Neural cell (in vitro differentiated cells): ENCODE measurements at regions not wholly inside any gene's neighbourhood (a gene's known extent, or its start where the extent isn't known, plus 50 kb on each side); places are given as distances from the start of the nearest gene placed in this dataset.

ENCODE experiments used
- H2AFZ ChIP-seq: fragments of 200-600, 300-800 bp; sonication (generic), shearing (Covaris generic); 2 replicates; pipeline ENCODE4 v1.6.0; 2014; ENCODE audit warnings: low read depth, mild to moderate bottlenecking, antibody characterized with exemption, low read length, moderate library complexity
- H3F3A ChIP-seq: fragments of 200-600 bp; shearing (Covaris generic); 2 replicates; pipeline ENCODE4 v1.6.1; 2016; ENCODE audit warnings: mild to moderate bottlenecking, moderate library complexity, mixed read lengths, antibody characterized with exemption, low read length; ENCODE audit not compliant: insufficient read depth, poor library complexity, severe bottlenecking
- H3K27ac ChIP-seq: fragments of 200-600, 300-800 bp; sonication (generic), shearing (Covaris generic); 2 replicates; pipeline ENCODE4 v1.5.1; 2014; ENCODE audit warnings: mild to moderate bottlenecking, low read length, moderate library complexity
- H3K27me3 ChIP-seq: fragments of 300-800, 200-600 bp; sonication (generic), shearing (Covaris generic); 2 replicates; pipeline ENCODE4 v1.6.0; 2014; ENCODE audit warnings: mild to moderate bottlenecking, low read depth, low read length, moderate library complexity; ENCODE audit not compliant: insufficient read depth
- H3K36me3 ChIP-seq: fragments of 300-800, 200-600 bp; sonication (generic), shearing (Covaris generic); 2 replicates; pipeline ENCODE4 v1.5.1; 2014; ENCODE audit warnings: mild to moderate bottlenecking, antibody characterized with exemption, low read length, moderate library complexity; ENCODE audit not compliant: insufficient read depth
- H3K4me2 ChIP-seq: fragments of 300-800, 200-600 bp; sonication (generic), shearing (Covaris generic); 2 replicates; pipeline ENCODE4 v1.6.0; 2014; ENCODE audit warnings: mild to moderate bottlenecking, low read length
- H3K4me3 ChIP-seq: fragments of 300-800, 200-600 bp; sonication (generic), shearing (Covaris generic); 2 replicates; pipeline ENCODE4 v1.5.1; 2014; ENCODE audit warnings: mild to moderate bottlenecking, low read length, moderate library complexity
- H3K79me2 ChIP-seq: fragments of 200-600 bp; shearing (Covaris generic); replicated peaks from 2 replicates; pipeline ENCODE4 v1.6.0; 2014; ENCODE audit warnings: mild to moderate bottlenecking, low read length, moderate library complexity; ENCODE audit not compliant: insufficient read depth
- H3K9ac ChIP-seq: fragments of 300-800, 200-600 bp; sonication (generic), shearing (Covaris generic); 2 replicates; pipeline ENCODE4 v1.6.1; 2016; ENCODE audit warnings: mild to moderate bottlenecking, low read length, mixed read lengths
- H3K9me2 ChIP-seq: fragments of 200-600 bp; shearing (Covaris generic); 2 replicates; pipeline ENCODE4 v1.6.1; 2016; ENCODE audit warnings: mild to moderate bottlenecking, low read length, mixed read lengths; ENCODE audit not compliant: insufficient read depth
- H3K9me3 ChIP-seq: fragments of 200-600, 300-800 bp; sonication (generic), shearing (Covaris generic); 2 replicates; pipeline ENCODE4 v1.6.1; 2016; ENCODE audit warnings: mild to moderate bottlenecking, mixed run types, low read length, moderate library complexity, mixed read lengths
- H4K20me1 ChIP-seq: fragments of 200-600 bp; shearing (Covaris generic); 2 replicates; pipeline ENCODE4 v1.6.1; 2016; ENCODE audit warnings: mild to moderate bottlenecking, mixed run types; ENCODE audit not compliant: insufficient read depth
- EP300 ChIP-seq: fragments of 450-650 bp; conservative IDR thresholded peaks from 2 replicates; pipeline ENCODE4 v1.6.1; 2014; ENCODE audit warnings: antibody characterized with exemption, mild to moderate bottlenecking, moderate library complexity; ENCODE audit not compliant: poor library complexity, severe bottlenecking
- EZH2 ChIP-seq: fragments of 200-600, 300-800 bp; shearing (Covaris generic), sonication (generic); IDR thresholded peaks from 2 replicates; pipeline ENCODE4 v1.6.1; 2014; ENCODE audit warnings: antibody characterized with exemption, low read length, borderline replicate concordance, mild to moderate bottlenecking; ENCODE audit not compliant: insufficient read depth, poor library complexity, severe bottlenecking
- MXI1 ChIP-seq: fragments of 450-650 bp; conservative IDR thresholded peaks from 2 replicates; pipeline ENCODE4 v1.6.1; 2014; ENCODE audit warnings: antibody characterized with exemption, mild to moderate bottlenecking; ENCODE audit not compliant: poor library complexity, severe bottlenecking
- POLR2AphosphoS5 ChIP-seq: IDR thresholded peaks from 2 replicates; pipeline ENCODE4 v1.6.1; 2012
- RAD21 ChIP-seq: fragments of 450-650 bp; conservative IDR thresholded peaks from 2 replicates; pipeline ENCODE4 v1.6.1; 2014; ENCODE audit warnings: antibody characterized with exemption, mild to moderate bottlenecking, moderate library complexity
- SMC3 ChIP-seq: fragments of 450-650 bp; conservative IDR thresholded peaks from 2 replicates; pipeline ENCODE4 v1.6.1; 2014; ENCODE audit warnings: antibody characterized with exemption, mild to moderate bottlenecking, moderate library complexity; ENCODE audit not compliant: poor library complexity
- TAF1 ChIP-seq: IDR thresholded peaks from 2 replicates; pipeline ENCODE4 v1.6.1; 2012; ENCODE audit warnings: low read depth
- TF ChIP-seq, protein P1 (sequence below): fragments of 450-650 bp; IDR thresholded peaks from 2 replicates; pipeline ENCODE4 v1.5.1; 2014; ENCODE audit warnings: antibody characterized with exemption, mild to moderate bottlenecking, moderate library complexity; ENCODE audit not compliant: poor library complexity, severe bottlenecking
- TF ChIP-seq, protein P2 (sequence below): IDR thresholded peaks from 2 replicates; pipeline ENCODE4 v1.6.1; 2012; ENCODE audit warnings: borderline replicate concordance

DNA sequence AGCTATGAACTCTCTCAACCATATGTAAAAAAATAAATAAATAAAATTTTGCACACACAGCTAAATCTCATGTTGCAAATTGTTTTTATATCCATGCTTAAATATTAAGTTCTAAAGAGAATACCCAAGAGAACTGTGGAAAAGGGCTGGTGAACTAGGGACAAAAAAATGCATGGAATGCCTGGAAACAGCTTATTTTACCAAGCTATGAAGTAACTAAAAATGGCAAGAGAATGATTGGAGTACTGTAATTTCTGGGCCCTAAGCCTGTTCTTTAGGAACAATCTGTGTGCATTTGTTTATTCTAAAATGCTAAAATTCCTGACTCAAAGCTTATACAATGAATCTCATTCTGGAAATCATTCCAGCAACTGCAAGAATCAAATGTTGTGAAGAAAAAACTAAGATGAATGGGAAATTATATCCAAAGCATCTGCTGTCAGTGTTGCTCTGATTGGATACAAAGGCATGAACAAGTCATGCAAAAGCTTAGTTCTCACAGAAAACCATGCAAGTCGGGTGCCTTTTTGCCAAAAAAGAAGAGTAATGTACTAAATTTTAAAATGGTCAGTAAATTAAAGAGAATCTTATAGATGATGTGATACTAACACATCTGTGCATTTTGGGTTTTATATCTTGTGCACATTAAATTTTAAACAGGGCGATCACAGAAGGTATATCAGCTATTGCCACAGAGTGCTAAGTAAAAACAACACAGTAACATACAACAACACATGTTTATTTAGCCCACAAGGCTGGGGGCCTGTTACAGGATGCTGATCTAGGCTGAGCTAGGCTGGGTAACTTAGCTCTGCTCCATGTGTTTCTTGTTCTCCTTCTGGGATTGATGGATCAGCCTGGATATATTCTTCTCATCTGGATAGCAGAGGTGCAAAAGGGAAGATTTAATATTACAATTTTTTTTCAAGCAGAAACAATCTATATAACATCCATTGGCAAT is 453.5 kb upstream of the SEMA3A start:
- no peaks in the 10 kb centered on the region for H3K36me3 ChIP-seq
- no peaks in the 10 kb centered on the region for H3K79me2 ChIP-seq
- no peak overlapping the region for H3K9ac ChIP-seq
- H3K4me3 ChIP-seq: no peak overlapping the region
- H3K27me3 ChIP-seq: no peaks in the 10 kb centered on the region
- no peak overlapping the region for H2AFZ ChIP-seq
- no peak overlapping the region for H3K27ac ChIP-seq
- no peaks in the 10 kb centered on the region for H3K9me2 ChIP-seq
- TF ChIP-seq, protein P1, sequence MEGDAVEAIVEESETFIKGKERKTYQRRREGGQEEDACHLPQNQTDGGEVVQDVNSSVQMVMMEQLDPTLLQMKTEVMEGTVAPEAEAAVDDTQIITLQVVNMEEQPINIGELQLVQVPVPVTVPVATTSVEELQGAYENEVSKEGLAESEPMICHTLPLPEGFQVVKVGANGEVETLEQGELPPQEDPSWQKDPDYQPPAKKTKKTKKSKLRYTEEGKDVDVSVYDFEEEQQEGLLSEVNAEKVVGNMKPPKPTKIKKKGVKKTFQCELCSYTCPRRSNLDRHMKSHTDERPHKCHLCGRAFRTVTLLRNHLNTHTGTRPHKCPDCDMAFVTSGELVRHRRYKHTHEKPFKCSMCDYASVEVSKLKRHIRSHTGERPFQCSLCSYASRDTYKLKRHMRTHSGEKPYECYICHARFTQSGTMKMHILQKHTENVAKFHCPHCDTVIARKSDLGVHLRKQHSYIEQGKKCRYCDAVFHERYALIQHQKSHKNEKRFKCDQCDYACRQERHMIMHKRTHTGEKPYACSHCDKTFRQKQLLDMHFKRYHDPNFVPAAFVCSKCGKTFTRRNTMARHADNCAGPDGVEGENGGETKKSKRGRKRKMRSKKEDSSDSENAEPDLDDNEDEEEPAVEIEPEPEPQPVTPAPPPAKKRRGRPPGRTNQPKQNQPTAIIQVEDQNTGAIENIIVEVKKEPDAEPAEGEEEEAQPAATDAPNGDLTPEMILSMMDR: no peak
- TF ChIP-seq RAD21 (no peak), POLR2AphosphoS5 (no peak), EZH2 (no peak), SMC3 (no peak), MXI1 (no peak), EP300 (no peak), TAF1 (no peak)
- TF ChIP-seq, protein P2, sequence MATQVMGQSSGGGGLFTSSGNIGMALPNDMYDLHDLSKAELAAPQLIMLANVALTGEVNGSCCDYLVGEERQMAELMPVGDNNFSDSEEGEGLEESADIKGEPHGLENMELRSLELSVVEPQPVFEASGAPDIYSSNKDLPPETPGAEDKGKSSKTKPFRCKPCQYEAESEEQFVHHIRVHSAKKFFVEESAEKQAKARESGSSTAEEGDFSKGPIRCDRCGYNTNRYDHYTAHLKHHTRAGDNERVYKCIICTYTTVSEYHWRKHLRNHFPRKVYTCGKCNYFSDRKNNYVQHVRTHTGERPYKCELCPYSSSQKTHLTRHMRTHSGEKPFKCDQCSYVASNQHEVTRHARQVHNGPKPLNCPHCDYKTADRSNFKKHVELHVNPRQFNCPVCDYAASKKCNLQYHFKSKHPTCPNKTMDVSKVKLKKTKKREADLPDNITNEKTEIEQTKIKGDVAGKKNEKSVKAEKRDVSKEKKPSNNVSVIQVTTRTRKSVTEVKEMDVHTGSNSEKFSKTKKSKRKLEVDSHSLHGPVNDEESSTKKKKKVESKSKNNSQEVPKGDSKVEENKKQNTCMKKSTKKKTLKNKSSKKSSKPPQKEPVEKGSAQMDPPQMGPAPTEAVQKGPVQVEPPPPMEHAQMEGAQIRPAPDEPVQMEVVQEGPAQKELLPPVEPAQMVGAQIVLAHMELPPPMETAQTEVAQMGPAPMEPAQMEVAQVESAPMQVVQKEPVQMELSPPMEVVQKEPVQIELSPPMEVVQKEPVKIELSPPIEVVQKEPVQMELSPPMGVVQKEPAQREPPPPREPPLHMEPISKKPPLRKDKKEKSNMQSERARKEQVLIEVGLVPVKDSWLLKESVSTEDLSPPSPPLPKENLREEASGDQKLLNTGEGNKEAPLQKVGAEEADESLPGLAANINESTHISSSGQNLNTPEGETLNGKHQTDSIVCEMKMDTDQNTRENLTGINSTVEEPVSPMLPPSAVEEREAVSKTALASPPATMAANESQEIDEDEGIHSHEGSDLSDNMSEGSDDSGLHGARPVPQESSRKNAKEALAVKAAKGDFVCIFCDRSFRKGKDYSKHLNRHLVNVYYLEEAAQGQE: no peak
- no peaks in the 10 kb centered on the region for H4K20me1 ChIP-seq
- H3F3A ChIP-seq: peaks cover 4% of the 10 kb centered on the region
- H3K4me2 ChIP-seq: no peak overlapping the region
- no peaks in the 10 kb centered on the region for H3K9me3 ChIP-seq

DNA sequence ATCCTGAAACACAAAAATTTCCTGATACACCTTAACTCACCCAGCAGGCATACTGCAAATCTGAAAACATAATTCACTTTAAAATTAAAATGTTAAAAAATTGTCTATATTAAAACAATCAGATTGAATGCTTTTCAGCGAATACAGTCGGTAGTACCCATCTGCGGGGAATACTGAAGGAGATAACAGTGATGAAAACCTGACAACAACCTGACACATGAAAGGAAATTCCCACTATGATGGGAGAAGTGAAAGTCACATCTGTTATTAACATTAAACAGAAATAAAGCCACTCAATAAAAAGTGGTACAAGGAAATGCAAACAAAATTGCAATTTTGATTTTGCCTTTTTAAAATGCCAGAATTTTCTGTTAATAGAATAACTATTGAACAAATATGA is 448.0 kb upstream of the SEMA3A start:
- Histone ChIP-seq H3K9me3 (no peaks in the 10 kb centered on the region), H3K9ac (no peak overlapping the region), H3K4me2 (peak overlapping the region; percentile 44), H3K4me3 (peak overlapping the region; percentile 40), H3K27me3 (no peaks in the 10 kb centered on the region), H3F3A (no peaks in the 10 kb centered on the region), H3K9me2 (no peaks in the 10 kb centered on the region), H3K79me2 (no peaks in the 10 kb centered on the region), H4K20me1 (no peaks in the 10 kb centered on the region), H3K36me3 (no peaks in the 10 kb centered on the region), H3K27ac (peak overlapping the region; percentile 66), H2AFZ (no peak overlapping the region)
- TF ChIP-seq RAD21 (no peak), EP300 (peak; percentile 87), POLR2AphosphoS5 (peak; percentile 78)
- TF ChIP-seq, protein P2: peak; percentile 97
